HG03439 (cell line): ENCODE measurements at regions not wholly inside any gene's neighbourhood (a gene's known extent, or its start where the extent isn't known, plus 50 kb on each side); places are given as distances from the start of the nearest gene placed in this dataset.
"Not testable (repeated sequence)": the region's sequence is repeated elsewhere in the genome, so short reads cannot be mapped to it uniquely, and the experiment has no call there.

Experiments used
- ATAC-seq: cut with Tn5 transposase; IDR thresholded peaks from one replicate; pipeline ENCODE4 v1.9.1; 2021; ENCODE audit warnings: mild to moderate bottlenecking, moderate library complexity; ENCODE audit not compliant: unreplicated experiment

DNA sequence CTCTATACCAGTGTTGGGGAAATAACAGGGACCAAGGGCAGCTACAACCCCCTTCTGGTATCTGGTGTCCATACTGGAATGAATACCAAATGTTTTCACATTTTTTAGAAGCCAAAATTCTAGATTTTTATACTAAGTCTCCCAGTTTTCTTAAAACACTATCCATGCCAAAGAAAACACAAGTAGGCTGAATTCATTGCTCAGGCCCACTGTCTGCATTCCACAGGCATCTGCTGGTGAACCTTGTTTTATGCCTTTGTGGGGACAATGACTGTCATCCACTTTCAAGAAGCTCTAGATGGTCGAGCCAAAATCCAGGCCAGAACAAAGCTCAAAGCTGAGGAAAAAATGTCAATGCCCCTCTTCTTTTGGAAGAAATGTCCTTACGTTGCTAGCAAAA lies 213.4 kb upstream of the RASGEF1B start:
- no peak for ATAC-seq

GRCh38 chr4:81684352-81684751 lies 212.6 kb upstream of the RASGEF1B start:
- ATAC-seq = no peak

GRCh38 chr4:81682492-81682891 lies 210.8 kb upstream of the RASGEF1B start:
- no peak for ATAC-seq

DNA sequence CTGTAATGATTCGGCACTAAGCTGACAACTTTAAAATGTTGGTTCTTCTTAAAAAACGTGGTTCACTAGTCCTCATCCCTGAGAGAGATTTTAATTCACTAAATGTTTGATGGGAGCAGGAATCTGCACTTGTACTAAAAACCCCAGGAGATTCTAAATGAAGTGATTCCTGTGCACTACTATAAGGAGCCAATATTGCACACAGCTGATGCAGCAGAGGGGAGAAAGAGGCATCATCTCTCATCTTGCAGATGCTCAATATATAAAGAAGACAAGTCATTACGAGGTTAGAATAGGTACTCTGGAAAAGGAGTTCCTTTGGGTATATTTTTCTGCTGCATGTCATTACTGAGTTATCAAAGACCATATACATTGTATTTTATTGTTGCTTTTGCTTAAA lies 207.6 kb upstream of the RASGEF1B start:
- ATAC-seq = no peak

GRCh38 chr4:81678801-81679200 lies 207.1 kb upstream of the RASGEF1B start:
- ATAC-seq = no peak

GRCh38 chr4:81676537-81676936 lies 204.8 kb upstream of the RASGEF1B start:
- ATAC-seq = no peak

DNA sequence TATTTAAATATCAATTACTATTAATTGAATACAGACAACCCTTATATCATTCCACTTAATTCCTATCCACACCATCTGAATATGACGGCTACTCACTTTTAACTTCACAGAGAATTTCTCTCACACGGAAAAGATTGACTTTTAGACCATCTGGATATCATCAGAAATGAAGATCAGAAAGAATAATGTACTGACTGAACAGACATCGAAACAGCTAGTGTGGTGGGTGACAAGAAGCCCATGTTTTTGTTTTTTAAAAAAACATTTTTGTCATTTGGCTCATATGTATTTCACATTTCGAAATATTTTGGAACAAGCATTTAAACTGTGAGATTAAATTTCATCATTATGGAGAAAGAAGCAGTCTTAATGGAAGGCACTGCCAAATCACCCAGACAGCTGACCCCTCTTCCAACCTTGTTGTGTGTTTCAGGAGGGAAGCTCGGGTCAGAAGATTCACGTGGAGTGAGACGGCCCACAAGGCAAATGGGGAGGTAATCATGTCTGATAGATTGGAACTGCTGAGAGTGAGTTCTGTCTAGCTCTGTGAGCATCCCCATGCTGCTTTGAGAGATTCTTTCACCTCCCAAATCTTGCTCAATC lies 204.2 kb upstream of the RASGEF1B start:
- no peak for ATAC-seq

GRCh38 chr4:81673961-81674360 lies 202.3 kb upstream of the RASGEF1B start:
- no peak for ATAC-seq

GRCh38 chr4:81668328-81668727 lies 196.6 kb upstream of the RASGEF1B start:
- ATAC-seq = not testable (repeated sequence)

DNA sequence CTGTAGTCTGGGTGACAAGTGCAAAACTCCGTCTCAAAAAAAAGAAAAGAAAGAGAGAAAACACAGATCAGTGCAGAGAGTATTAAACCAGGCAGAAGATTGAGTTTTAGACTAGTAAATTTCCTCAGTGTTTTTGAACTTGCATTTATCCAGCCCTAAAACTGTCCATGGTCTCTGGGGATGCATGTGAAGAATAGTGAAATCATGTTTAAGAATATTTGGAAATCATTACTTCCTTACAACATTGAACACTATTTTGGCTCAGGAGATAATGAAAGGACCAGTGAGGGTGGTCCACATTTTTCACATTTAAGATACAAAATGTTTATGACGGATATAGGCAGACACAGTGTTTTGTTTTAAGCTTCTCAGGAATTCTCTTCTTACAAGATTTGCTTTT lies 195.8 kb upstream of the RASGEF1B start:
- ATAC-seq = no peak

GRCh38 chr4:81666491-81666890 lies 194.8 kb upstream of the RASGEF1B start:
- no peak for ATAC-seq

- ATAC-seq = no peak
These were observed 193.9 kb upstream of the RASGEF1B start for GRCh38 chr4:81665649-81666048.

- no peak for ATAC-seq
These were observed 193.3 kb upstream of the RASGEF1B start for GRCh38 chr4:81665045-81665444.

DNA sequence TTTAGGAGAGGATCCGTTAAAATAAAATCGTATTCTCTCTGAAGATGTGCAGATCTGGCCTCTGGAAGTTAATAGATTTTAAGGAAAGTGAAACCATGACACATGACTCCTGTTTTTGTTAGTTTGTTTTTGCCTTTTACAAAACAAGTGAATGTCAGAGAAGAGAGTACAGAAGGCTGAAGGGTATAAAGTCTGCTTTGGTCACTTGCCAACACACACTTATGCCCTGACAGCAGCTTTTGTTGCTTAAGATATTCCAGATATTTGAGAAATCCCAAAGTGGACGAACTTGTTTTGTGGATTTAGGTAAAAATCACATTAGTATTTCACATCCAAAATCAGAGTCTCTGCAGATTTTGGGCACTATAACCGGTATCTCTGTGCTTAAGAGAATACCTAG lies 192.4 kb upstream of the RASGEF1B start:
- no peak for ATAC-seq

DNA sequence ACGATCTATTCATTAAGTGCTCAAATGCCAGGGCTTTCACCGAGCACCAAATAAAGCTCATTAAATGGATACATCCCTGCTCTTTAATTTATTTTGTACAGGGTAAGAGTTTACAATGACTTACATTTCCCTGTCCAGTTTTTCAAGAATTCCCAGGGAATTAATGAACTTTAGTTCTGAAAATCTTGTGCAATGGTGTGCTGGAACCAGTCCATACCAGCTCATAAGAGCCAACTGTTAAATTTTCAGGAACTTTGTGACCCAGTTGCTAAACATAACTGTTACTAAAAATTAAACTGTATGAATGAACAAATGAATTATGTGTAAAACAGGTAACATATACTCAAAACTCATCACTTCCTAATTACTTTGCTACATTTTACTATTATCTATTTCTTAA lies 191.7 kb upstream of the RASGEF1B start:
- ATAC-seq = no peak

DNA sequence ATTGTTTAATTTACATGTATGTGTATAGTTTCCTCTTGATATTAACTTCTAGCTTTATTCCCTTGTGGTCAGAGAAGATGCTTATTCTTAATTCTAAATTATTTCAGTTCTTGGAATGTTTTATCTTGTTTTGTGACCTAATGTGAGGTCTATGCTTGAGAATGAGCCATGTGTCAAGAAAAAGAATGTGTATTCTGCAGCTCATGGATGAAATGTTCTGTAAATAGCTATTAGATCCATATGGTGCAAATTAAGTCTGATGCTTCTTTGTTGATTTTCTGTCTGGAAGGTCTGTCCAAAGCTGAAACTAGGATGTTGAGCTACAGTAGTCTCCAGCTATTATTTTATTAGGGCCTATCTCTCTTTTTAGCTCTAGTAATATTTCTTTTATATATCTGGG lies 187.3 kb upstream of the RASGEF1B start:
- no peak for ATAC-seq

GRCh38 chr4:81652069-81652478 lies 180.4 kb upstream of the RASGEF1B start:
- no peak for ATAC-seq

- no peak for ATAC-seq
These were observed 179.7 kb upstream of the RASGEF1B start for GRCh38 chr4:81651243-81651899.

DNA sequence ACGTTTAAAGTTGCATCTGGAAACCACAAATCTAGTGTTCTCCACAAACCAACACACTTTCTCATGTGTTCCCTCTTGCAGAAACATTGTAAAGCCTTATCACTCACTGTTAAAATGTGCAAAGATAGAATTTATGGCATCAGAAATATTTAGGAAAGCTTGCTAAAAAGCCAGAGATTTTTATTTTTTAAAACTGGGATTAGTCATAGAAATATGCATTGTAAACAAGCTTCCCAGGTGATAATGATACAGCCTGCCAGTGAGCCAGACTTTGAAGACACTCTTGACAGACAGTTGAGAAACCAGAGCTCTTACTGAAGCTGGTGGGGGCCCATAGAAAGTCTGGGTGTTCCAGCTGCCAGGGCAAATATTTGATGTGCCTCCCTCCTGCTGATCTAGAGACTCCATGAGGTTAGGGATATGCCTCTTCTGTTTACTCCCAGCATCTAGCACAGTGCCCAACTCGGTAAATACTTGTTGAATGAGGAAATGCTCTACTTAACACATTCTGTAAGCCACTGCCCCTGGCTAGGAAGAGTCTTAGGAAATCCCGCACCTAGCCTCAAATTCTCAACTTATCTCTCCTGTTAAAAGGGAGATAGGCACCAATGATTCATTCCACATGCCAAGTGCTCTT lies 179.0 kb upstream of the RASGEF1B start:
- ATAC-seq = no peak

GRCh38 chr4:81648576-81649275 lies 177.0 kb upstream of the RASGEF1B start:
- ATAC-seq = peak; percentile 95

DNA sequence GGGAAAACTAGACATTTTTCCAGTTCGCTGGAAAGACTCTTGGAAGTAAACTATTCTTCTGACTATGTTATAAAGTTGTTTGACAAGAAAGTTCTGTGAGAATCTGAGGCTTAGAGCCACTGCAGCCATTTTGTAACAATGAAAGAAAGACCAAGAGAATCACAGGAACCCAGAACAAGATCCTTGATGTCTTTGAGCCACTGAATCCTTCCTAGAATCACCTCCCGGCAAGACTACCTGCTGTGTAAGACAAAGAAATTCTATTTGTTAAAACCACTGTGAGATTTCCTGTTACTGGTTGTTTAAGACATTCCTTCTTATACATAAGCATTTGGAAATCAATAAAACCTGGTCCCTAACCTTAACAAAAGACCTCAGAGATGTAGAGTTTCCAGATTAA lies 175.7 kb upstream of the RASGEF1B start:
- no peak for ATAC-seq

DNA sequence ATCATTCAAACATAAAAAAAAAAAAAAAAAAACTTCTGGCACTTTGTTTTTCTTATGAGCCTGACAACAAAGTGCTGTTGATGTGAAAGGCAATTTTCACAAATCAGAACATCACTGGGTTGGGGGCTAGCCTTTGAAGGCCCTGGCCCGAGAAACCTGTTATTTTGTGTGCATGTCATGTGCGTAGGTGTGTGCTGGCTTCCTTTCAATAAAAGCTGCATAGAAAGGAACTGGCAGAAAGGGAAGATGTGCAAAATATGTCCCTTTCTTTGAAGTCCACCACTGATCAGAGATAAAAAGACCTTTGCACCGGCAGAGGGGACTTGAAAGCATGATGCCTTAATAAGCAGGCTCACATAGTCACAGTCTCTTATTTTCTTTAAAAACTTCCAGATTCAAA lies 170.8 kb upstream of the RASGEF1B start:
- no peak for ATAC-seq
